ENCODE measurements at regions not wholly inside any gene's neighbourhood (a gene's known extent, or its start where the extent isn't known, plus 50 kb on each side); places are given as distances from the start of the nearest gene placed in this dataset.
"Not testable (repeated sequence)": the region's sequence is repeated elsewhere in the genome, so short reads cannot be mapped to it uniquely, and the experiment has no call there.

DNA sequence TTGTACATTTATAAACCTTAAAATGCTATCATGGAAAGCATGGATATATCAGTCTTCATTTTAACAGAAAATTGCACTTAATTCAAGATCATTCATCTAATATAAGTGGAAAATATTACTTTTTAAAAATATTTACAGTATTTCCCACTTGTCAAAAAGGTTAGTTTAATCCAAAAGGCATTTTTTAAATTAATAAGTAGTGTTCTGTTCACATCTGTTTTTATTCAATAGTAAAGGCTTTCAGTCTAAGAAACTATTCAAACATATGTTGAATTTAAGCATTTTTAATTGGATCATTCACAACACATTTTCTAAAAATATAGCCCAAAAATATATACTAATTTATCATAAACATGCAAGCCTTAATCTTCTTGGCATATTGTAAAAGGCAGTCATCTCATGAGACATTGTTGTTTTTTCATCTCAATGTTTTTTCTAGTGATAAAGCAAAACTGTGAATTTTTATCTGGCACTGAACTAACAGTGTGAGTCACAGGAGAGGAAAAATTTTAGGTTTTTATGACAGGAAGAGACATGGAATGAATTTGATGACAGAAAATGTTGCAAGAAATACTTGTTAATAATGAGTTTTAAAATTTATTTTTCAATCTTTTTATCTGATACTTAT, 1642.5 kb upstream of the TMEFF2 start:
- Histone ChIP-seq H3K27ac (ENCODE audit: control insufficient read depth, insufficient read depth) (no peak overlapping the region), H3K9me3 (replicated peaks; ENCODE audit: control insufficient read depth, insufficient read depth, low read length) (no peaks in the 10 kb centered on the region), H3K79me2 (ENCODE audit: control insufficient read depth, insufficient read depth, low read length) (no peaks in the 10 kb centered on the region), H4K20me1 (ENCODE audit: control insufficient read depth, insufficient read depth) (no peaks in the 10 kb centered on the region), H3K36me3 (ENCODE audit: control insufficient read depth in 2 of 2, insufficient read depth in 2 of 2, low read length in 1 of 2) (no peaks in the 10 kb centered on the region), H3K4me2 (ENCODE audit: control insufficient read depth, insufficient read depth) (no peak overlapping the region), H3K4me1 (ENCODE audit: control insufficient read depth, insufficient read depth, low read length) (no peaks in the 10 kb centered on the region), H3K9ac (ENCODE audit: control insufficient read depth, insufficient read depth, low read length) (no peak overlapping the region), H2AFZ (ENCODE audit: control insufficient read depth, low read depth, low read length) (no peak overlapping the region), H3K4me3 (no peak overlapping the region), H3K27me3 (replicated peaks in 1 of 2; ENCODE audit: control insufficient read depth in 2 of 2, insufficient read depth in 2 of 2, low read length in 1 of 2) (no peaks in the 10 kb centered on the region)
- RAD21 ChIA-PET (ENCODE audit: unreplicated experiment) = no interaction called here
- SMC1A ChIA-PET (ENCODE audit: uncharacterized antibody, unreplicated experiment) = no interaction called here
- no peak for TF ChIP-seq EED (IDR thresholded peaks at IDR 0.05; ENCODE audit: low read depth)
- no peak for TF ChIP-seq SIX5 (IDR thresholded peaks at IDR 0.05; ENCODE audit: low read depth, low read length, severe bottlenecking)
- BruUV-seq (replicated peaks) = no TSS peak
- intact Hi-C loops (cut with micrococcal nuclease; ENCODE audit: unreplicated experiment) (no loop called here), in situ Hi-C loops (cut with MboI) (no loop called here)
- FAIRE-seq (no peak), ATAC-seq (no peak), DNase-seq (ENCODE audit: low read depth, low spot score) (no peak)
- CTCF ChIA-PET = no interaction called here
- POLR2A ChIA-PET = no interaction called here

DNA sequence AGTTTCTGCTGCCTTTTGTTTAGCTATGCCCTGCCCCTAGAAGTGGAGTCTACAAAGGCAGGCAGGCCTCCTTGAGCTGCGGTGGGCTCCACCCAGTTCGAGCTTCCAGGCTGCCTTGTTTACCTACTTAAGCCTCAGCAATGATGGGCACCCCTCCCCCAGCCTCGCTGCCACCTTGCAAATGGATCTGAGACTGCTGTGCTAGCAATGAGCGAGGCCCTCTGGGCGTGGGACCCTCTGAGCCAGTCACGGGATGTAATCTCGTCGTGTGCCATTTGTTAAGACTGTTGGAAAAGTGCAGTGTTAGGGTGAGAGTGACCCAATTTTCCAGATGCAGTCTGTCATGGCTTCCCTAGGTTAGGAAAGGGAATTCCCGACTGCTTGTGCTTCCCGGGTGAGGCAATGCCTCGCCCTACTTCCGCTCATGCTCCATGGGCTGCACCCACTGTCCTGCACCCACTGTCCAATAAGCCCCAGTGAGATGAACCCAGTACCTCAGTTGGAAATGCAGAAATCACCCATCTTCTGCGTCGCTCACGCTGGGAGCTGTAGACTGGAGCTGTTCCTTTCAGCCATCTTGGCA, 1641.8 kb upstream of the TMEFF2 start:
- RAD21 ChIA-PET (ENCODE audit: unreplicated experiment); CTCF ChIA-PET; H3K4me1 ChIP-seq (ENCODE audit: control insufficient read depth, insufficient read depth, low read length); H3K4me3 ChIP-seq; H3K9me3 ChIP-seq (replicated peaks; ENCODE audit: control insufficient read depth, insufficient read depth, low read length); intact Hi-C loops (cut with micrococcal nuclease; ENCODE audit: unreplicated experiment); DNase-seq (ENCODE audit: low read depth, low spot score); BruUV-seq (replicated peaks); FAIRE-seq; H3K27ac ChIP-seq (ENCODE audit: control insufficient read depth, insufficient read depth); in situ Hi-C loops (cut with MboI); H3K27me3 ChIP-seq (replicated peaks in 1 of 2; ENCODE audit: control insufficient read depth in 2 of 2, insufficient read depth in 2 of 2, low read length in 1 of 2); H3K36me3 ChIP-seq (ENCODE audit: control insufficient read depth in 2 of 2, insufficient read depth in 2 of 2, low read length in 1 of 2); H3K79me2 ChIP-seq (ENCODE audit: control insufficient read depth, insufficient read depth, low read length); H3K9ac ChIP-seq (ENCODE audit: control insufficient read depth, insufficient read depth, low read length); ATAC-seq; H3K4me2 ChIP-seq (ENCODE audit: control insufficient read depth, insufficient read depth); H2AFZ ChIP-seq (ENCODE audit: control insufficient read depth, low read depth, low read length); POLR2A ChIA-PET; H4K20me1 ChIP-seq (ENCODE audit: control insufficient read depth, insufficient read depth): not testable (repeated sequence)
- SMC1A ChIA-PET (ENCODE audit: uncharacterized antibody, unreplicated experiment) = interaction anchor here (1.7 kb wide), 1 partner anchor 13 kb away, joined by 4 read pairs; no protein-coding TSS in a partner anchor
- WGBS (ENCODE audit: insufficient coverage, insufficient replicate concordance, low lambda C conversion rate, missing lambda C conversion rate) = 48% methylated on average over 15 of the region's 15 CpGs

DNA sequence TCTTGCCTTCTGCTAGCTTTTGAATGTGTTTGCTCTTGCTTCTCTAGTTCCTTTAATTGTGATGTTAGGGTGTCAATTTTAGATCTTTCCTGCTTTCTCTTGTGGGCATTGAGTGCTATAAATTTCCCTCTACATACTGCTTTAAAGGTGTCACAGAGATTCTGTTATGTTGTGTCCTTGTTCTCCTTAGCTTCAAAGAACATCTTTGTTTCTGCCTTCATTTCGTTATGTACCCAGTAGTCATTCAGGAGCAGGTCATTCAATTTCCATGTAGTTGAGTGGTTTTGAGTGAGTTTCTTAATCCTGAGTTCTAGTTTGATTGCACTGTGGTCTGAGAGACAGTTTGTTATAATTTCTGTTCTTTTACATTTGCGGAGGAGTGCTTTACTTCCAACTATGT, 1639.2 kb upstream of the TMEFF2 start:
- ATAC-seq; in situ Hi-C loops (cut with MboI); H3K36me3 ChIP-seq (ENCODE audit: control insufficient read depth in 2 of 2, insufficient read depth in 2 of 2, low read length in 1 of 2); H4K20me1 ChIP-seq (ENCODE audit: control insufficient read depth, insufficient read depth); H2AFZ ChIP-seq (ENCODE audit: control insufficient read depth, low read depth, low read length); DNase-seq (ENCODE audit: low read depth, low spot score); BruUV-seq (replicated peaks); H3K9ac ChIP-seq (ENCODE audit: control insufficient read depth, insufficient read depth, low read length); CTCF ChIA-PET; H3K27ac ChIP-seq (ENCODE audit: control insufficient read depth, insufficient read depth); SMC1A ChIA-PET (ENCODE audit: uncharacterized antibody, unreplicated experiment); H3K9me3 ChIP-seq (replicated peaks; ENCODE audit: control insufficient read depth, insufficient read depth, low read length); H3K4me3 ChIP-seq; H3K27me3 ChIP-seq (replicated peaks in 1 of 2; ENCODE audit: control insufficient read depth in 2 of 2, insufficient read depth in 2 of 2, low read length in 1 of 2); RAD21 ChIA-PET (ENCODE audit: unreplicated experiment); intact Hi-C loops (cut with micrococcal nuclease; ENCODE audit: unreplicated experiment); H3K79me2 ChIP-seq (ENCODE audit: control insufficient read depth, insufficient read depth, low read length); H3K4me1 ChIP-seq (ENCODE audit: control insufficient read depth, insufficient read depth, low read length); FAIRE-seq; H3K4me2 ChIP-seq (ENCODE audit: control insufficient read depth, insufficient read depth); POLR2A ChIA-PET: not testable (repeated sequence)
- WGBS (ENCODE audit: insufficient coverage, insufficient replicate concordance, low lambda C conversion rate, missing lambda C conversion rate) = 0% methylated on average over 1 of the region's 2 CpGs

Measured in GM12878 (cell line).